KOPT-K1 (cell line): ENCODE measurements at regions not wholly inside any gene's neighbourhood (a gene's known extent, or its start where the extent isn't known, plus 50 kb on each side); places are given as distances from the start of the nearest gene placed in this dataset.

Experiments
- H3K27ac ChIP-seq: fragments of 200-600 bp; sonication (generic); 2 replicates; pipeline ENCODE4 v1.5.1; 2016; ENCODE audit warnings: antibody characterized with exemption, mild to moderate bottlenecking, low read depth, low read length; ENCODE audit not compliant: poor library complexity, severe bottlenecking
- H3K36me3 ChIP-seq: fragments of 200-600 bp; sonication (generic); 2 replicates; pipeline ENCODE4 v1.5.1; 2017; ENCODE audit warnings: antibody characterized with exemption, mild to moderate bottlenecking, low read length, moderate library complexity; ENCODE audit not compliant: insufficient read depth
- H3K9me3 ChIP-seq: fragments of 200-600 bp; sonication (generic); 2 replicates; pipeline ENCODE4 v1.5.1; 2017; ENCODE audit warnings: antibody characterized with exemption, low read length, mild to moderate bottlenecking; ENCODE audit not compliant: insufficient read depth, poor library complexity, severe bottlenecking

DNA sequence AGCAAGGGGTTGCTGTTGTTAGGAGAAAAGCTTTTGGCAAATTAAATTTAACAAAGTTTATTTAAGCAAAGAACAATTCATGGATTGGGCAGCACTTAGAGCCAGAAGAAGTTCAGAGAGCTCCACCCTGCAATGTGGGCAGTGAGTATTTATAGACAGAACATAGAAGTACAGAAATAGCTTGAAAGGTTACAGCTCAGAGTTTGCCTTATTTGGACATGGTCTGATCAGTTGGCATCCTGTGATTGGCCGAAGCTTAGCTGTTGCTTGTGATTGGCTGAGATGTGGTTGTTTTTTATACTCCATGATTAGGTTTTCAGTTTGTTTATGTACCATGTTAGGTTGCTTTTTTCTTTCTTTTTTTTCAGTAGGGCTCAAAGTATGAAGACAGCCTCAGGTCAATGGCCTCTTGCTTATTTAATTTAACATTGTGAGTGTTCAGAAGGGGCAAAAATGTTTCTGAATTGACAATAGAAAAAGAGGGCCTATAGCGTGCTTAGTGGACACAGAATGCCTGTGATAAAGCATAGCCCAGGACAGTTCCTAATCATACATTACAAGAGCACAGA, 293.8 kb downstream of the IGSF11 start:
- Histone ChIP-seq H3K9me3 (no peaks in the 10 kb centered on the region), H3K27ac (no peak overlapping the region), H3K36me3 (no peaks in the 10 kb centered on the region)

DNA sequence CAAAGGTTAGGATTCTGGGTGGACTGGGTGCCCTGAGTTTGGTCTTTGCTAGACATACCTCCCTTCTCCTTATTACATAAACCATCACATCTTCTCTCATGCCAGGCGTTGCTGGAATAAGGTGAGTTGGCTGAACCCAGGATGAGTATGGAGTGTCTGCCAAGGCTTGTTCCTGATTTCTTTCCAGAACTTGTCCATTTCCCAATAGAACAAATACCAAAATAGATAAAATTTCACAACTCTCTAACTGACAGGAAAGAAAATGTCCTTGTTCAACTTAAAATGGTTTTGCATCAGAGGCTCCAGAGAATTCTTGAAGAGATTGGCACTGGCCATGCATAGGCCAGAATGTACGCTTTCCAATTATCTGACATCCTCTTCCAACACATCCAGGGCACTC, 291.9 kb downstream of the IGSF11 start:
- Histone ChIP-seq H3K27ac (no peak overlapping the region), H3K36me3 (no peaks in the 10 kb centered on the region), H3K9me3 (no peaks in the 10 kb centered on the region)

DNA sequence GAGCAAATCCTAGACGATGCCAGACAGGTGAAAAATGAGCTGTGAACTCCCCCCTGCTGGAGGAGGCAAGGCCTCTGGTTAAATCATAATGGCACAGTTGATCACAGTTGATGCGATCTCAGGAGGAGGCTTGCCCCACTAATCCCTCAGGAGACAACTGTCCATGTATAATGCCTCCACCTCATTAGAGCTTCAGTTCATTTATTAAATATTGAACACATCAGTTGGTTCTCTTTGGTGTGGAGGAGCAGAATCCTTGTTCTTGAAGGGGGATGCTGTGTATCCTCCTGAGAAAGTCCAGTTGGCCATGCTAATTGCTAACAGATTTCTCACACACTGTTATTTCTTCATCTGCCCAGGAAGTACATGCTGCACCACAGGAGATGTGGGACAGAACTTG, 290.5 kb downstream of the IGSF11 start:
- Histone ChIP-seq H3K36me3 (no peaks in the 10 kb centered on the region), H3K27ac (no peak overlapping the region), H3K9me3 (no peaks in the 10 kb centered on the region)

DNA sequence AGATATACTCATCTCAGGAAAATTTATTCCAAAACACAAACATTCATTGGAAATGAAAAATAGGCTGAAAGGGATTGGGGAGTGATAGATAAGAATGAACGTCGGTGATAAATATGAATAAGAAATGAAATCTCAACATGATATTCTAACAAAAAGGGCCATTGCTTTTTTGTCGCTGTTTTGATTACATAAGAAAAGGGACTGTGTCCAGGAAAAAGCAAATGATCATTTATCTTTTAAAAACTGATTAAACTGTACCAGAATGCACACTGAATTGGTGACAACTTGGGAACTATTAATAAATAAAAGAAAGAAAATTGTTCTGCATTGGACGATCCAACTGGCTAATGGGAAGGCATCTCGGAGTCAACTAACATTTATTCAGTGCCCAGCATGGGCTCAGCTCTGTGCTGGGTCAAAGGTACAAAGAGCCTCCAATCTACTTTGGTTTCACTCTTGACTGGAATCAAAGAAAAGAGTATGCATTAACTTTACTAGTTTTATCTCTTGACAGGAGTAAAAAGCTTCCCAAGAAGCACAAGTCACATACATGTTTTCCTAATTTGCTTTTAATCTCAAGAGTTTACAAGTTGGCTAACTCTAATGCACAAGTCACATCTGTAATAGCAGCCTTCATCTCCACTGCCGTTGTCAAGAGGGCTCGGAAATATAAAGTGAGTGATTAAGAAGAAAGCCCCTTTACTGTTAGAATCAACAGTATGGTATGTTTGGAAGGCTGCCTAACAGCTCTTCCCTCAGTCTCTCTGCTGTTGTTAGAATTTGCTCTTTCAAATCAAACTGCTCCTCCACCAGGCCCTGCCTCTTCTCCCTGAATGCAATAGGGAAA, 280.0 kb downstream of the IGSF11 start:
- Histone ChIP-seq H3K36me3 (no peaks in the 10 kb centered on the region), H3K9me3 (no peaks in the 10 kb centered on the region), H3K27ac (no peak overlapping the region)

DNA sequence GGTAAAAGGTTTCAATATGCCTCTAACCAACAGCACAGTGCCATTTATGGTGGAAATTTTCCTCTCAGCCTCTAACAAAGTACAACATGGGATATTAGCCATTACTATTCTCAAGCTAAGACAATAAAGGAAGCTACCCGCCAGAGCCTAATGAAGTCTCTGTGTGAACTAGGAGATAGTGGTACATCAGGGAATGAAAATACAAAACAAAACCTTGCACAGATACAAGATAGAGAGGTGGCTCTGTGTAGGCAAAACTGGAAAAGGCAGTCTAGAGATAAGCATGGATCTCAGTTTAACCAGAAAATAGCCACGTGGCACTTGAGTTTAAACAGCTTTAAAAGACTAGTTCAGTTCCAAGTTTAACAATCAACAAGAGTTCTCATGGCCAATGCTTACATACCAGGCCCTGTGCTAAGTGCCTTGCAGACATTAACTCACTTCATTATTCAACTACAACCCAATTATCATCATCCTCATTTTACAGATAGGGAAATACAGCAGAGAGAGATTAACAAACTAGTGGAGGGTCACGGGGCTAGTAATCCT, 279.3 kb downstream of the IGSF11 start:
- H3K36me3 ChIP-seq = no peaks in the 10 kb centered on the region
- H3K9me3 ChIP-seq = no peaks in the 10 kb centered on the region
- no peak overlapping the region for H3K27ac ChIP-seq

DNA sequence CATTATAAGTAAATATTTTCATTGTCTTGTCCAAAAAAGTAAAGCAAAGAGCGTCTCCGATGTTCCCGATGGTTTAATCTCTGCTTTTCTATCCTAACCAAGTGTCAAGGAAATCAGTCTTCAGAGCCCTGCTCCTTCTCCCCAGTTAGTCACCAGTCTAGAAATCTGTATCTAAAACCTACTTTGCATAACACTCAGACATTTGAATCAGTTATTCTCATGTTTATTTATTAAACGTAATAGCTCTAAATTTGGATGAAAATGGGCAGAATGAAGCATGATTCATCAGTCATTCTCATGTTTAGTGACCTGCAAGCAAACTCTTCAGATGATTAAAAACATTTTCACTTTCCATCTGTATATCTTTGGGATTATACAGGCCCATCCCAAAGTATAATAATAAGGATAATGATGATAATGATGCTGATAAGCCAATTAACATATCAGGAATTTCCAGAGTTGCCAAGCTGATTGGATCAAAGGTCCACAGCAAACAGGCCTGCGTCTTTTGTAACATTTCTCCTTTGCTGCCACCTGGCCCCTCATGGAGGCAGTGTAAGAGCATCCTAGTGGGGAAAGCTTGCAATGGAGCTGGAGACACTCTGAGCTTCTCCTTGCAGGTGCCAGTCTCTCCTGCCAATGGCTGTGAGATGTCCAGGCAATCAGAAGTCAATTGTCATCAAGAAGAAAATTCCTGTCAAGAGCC, 273.9 kb downstream of the IGSF11 start:
- H3K9me3 ChIP-seq = no peaks in the 10 kb centered on the region
- H3K27ac ChIP-seq = no peak overlapping the region
- no peaks in the 10 kb centered on the region for H3K36me3 ChIP-seq

DNA sequence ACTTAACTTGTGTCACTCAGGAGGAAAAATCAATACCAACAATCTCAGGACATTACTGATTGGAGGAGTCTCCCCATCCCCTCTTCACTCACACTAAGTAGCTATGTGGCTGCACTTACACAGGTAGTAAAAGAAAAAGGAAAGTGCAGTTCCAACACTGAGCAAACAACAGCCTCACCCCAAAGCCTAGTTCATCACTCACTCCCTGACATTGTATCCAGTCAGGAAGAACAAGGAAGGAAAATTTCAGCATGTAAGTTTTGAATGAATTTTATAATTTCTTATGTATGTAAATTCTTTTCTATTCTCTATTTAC, 273.4 kb downstream of the IGSF11 start:
- Histone ChIP-seq H3K27ac (no peak overlapping the region), H3K9me3 (no peaks in the 10 kb centered on the region), H3K36me3 (no peaks in the 10 kb centered on the region)

DNA sequence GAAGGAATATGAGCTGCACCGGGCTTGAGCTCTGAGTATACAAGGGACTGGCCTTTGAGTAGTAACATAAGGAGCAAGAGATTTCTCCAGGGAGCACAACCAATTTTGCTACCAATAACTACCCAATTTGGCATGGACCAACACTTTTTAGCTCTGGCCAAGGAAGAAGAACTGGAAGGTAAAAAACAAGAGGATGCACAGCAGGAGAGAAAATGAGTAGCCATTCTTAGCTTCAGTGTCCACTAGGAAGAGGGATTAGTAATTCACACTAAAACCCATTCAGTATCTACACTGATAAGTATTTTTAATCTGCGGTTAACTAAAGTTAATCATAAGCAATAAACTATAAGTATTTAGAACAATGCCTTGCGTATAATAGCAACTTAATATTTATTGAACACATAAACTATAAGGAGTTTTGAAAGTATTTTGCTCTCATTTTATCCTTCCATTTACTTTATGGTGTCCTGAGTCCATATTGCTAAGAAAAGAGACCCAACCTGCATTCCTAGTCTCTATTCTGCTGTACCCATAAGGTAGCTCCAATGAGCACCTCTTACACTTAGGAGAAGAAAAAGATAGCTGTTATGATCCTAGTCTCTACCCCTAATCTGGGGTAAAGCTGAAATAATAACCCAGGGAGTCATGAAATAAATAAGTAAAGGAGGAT, 268.9 kb downstream of the IGSF11 start:
- no peaks in the 10 kb centered on the region for H3K9me3 ChIP-seq
- H3K36me3 ChIP-seq = no peaks in the 10 kb centered on the region
- H3K27ac ChIP-seq = no peak overlapping the region

DNA sequence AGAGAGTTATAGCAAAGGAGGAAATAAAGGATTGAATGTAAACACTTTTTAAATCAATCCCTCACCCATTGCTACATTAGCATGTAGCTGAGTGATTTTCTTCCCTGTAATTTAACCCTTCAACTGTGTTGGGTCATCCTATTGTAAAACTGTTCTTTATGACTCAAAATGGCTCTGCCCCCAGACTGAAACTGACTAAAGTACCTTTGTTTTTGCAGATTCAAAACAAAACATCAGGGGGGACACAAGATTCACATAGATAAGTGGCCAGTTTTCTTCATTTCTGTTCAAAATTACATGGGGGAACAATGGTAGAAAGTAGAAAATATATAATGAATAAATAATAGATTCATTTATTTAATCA, 268.4 kb downstream of the IGSF11 start:
- no peaks in the 10 kb centered on the region for H3K36me3 ChIP-seq
- H3K27ac ChIP-seq = no peak overlapping the region
- H3K9me3 ChIP-seq = no peaks in the 10 kb centered on the region

DNA sequence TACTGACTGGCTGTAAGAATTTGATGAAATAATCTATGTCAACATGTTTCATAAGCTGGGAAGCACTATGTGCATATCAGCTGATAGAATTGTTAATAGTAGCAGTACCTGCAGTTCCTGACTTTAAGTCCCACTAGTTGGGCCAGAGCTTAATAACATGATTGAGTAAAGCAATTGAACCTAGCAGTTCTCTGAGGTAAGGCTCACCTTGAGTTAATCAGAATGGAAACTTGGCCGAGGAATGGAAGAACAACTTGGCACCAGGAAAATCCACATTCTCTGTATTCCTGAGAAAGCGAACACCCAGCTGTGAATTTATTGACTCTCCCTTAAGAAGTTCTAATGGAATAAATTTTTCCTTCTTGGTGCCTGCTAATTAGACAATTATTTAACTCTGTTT, 262.6 kb downstream of the IGSF11 start:
- no peaks in the 10 kb centered on the region for H3K9me3 ChIP-seq
- no peaks in the 10 kb centered on the region for H3K36me3 ChIP-seq
- H3K27ac ChIP-seq = no peak overlapping the region

DNA sequence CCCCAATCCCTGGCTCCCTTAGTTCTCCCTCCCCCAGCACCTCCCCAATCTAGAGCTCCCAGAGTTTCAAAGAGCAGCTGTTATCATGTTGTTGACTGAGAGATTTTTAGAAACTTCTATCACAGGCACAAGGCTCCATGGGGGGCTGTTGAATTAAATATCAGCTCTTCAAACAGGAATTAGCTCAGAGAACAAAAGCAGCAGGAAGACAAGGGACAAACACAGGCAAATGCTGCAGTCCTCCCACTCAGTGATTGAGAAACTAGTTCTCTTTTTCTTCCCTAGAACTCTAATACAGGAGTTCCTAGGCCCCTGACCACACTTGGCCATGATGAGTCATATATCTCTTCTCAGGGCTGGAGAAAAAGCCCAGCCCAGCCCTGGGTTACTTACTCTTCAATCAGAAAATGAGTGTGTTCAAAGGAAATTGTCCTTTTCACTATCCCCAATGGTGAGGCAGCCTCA, 262.1 kb downstream of the IGSF11 start:
- H3K27ac ChIP-seq = no peak overlapping the region
- no peaks in the 10 kb centered on the region for H3K36me3 ChIP-seq
- H3K9me3 ChIP-seq = no peaks in the 10 kb centered on the region

DNA sequence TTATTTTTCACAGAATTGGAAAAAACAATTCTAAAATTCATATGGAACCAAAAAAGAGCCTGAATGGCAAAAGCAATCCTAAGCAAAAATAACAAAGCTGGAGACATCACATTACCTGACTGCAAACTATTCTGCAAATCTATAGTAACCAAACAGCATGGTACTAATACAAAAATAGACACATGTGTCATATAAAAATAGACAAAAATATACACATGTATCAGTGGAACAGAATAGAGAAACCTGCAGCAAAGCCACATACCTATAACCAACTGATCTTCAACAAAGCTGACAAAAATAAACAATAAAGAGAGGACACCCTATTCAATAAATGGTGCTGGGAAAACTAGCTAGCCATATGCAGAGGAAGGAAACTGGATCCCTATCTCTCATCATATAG, 259.6 kb downstream of the IGSF11 start:
- Histone ChIP-seq H3K9me3 (no peaks in the 10 kb centered on the region), H3K36me3 (no peaks in the 10 kb centered on the region), H3K27ac (no peak overlapping the region)

DNA sequence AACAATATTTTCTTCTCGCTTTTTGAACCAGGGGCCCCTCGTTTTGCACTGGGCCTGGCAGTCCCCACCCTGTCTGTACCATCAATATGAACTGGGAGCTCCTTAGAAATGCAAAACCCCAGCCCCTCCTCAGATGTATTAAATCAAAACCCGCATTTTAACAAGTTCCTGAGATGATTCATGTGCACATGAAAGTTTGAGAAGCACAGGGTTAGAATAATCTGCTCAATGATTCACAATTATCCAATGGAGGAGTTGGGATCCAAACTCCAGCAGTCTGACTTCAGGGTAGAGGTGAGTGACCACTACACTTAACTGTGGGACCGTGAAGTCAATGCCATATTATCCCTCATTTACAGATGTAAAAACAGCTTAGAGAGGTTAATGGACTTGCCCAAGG, 256.4 kb downstream of the IGSF11 start:
- Histone ChIP-seq H3K36me3 (no peaks in the 10 kb centered on the region), H3K27ac (no peak overlapping the region)

DNA sequence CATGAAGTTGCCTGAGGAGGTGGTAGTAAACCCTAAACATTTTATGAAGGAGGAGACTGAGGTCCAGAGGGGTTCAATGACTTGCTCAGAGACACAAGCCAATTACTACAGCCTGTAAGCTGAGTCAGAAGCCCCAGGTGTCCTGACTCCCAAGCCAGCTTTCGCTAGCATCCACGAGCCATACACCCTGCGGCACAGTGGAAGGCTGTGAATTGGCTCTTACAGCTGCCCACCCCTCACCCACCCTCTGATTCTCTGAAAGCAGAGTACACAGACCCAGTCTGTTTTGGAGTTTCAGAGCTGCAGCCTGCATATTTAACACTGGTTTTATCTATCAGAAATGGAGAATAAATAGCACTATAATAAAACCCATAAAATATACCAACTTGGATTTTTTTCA, 253.4 kb downstream of the IGSF11 start:
- H3K9me3 ChIP-seq = no peaks in the 10 kb centered on the region
- H3K27ac ChIP-seq = no peak overlapping the region
- H3K36me3 ChIP-seq = no peaks in the 10 kb centered on the region

More for the DNA sequence above, 256.4 kb downstream of the IGSF11 start:
- no peaks in the 10 kb centered on the region for H3K9me3 ChIP-seq

DNA sequence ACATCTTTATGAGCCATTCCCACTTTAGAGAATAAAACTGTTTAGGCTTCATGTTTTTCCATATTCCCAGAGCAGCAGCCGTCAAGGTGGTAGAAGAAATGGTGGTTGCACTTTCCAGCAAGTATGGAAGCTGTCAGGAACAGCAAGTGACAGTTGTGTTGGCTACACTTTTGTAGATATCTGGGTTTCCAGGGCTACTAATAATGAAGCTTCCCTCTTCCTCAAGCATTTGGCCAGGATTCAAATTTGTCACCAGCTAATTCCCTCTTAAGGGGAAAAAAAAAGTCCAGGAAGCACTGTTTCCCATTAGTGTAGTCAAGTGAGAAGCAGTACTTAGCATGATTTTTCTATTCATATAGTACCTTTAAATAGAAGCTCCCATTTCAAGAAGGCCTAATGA, 252.8 kb downstream of the IGSF11 start:
- Histone ChIP-seq H3K9me3 (no peaks in the 10 kb centered on the region), H3K27ac (no peak overlapping the region), H3K36me3 (no peaks in the 10 kb centered on the region)
